GM04503 (cell line): ENCODE measurements at regions not wholly inside any gene's neighbourhood (a gene's known extent, or its start where the extent isn't known, plus 50 kb on each side); places are given as distances from the start of the nearest gene placed in this dataset.
"Not testable (repeated sequence)": the region's sequence is repeated elsewhere in the genome, so short reads cannot be mapped to it uniquely, and the experiment has no call there.

Experiments used
- DNase-seq: peaks from one replicate; pipeline ENCODE4 v3.0.0-alpha.2; 2012; ENCODE audit warnings: low read depth

DNA sequence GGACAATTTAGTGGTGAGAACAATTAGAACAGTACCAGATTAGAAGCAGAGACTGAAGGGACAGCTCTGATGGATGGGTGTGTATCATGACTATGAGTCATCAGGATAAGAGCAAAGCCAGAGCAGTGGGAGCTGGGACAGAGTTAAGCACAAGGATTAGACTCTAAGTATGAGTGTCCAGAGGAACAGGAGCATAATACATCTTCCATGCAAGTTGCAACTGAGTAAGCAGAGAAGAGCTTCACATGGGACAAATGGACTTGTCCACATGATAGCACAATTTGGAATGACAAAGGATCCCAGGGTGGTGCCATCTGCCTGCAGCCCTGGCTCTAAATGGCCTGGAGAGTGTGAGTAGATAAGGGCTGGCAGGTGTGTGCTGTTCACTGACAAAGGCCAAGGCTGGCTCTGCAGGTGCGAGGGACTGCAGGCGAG, 226.4 kb upstream of the CAND1 start:
- no peak for DNase-seq

DNA sequence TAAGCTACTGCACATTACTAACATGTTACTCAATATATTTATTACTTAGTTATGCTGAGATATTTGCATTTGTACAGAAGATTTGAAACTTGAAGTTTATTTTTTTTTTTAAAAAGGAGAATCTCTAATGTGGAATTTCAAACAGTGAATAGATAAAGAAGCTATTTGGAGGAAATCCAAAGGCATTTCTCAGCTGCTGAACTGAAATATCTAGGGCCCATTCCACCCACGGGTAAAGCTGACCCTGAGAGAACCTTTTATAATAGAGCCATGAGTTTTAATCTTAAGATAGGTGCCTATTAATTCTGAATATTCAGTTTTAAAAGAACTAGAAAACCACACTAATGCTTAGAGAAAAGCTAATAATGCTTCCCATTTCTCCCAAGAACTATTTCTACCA, 225.4 kb upstream of the CAND1 start:
- DNase-seq: no peak

DNA sequence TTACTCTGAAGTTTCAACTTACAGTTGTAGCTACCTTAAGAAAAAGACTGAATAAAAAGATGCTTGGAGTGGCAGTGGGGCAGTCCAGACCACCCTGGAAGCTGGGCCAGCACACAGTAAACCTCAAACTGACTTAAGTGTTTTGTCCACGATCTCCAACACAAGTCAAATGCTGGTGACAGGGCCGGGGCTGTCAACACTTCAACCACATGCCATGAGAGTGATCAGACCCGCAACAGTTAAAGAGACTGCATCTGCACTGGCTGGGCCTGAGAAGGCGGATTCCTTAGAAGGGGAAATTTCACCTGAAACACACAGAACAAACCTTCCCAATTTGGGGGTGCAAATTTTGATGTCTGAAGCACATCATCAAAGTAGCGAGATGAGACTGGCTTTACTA, 223.5 kb upstream of the CAND1 start:
- no peak for DNase-seq

DNA sequence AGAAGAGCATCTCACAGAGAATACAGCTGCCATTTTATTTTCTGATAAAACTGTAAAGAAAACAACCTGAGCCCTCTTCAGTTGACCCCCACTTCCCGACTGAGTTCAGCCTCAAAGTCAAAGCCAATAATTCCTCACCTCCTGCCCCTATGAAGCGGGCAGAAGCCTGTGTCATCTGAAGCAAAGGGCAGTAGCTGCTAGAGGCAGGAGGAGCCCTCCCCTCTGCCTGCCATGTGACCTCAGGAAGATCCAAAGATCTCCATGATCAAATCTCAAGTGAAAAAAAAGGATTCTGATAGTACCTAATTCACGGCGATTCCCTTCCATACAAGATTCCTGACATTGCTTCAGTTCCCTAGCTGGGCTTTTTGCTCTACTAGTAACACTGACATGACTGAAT, 223.1 kb upstream of the CAND1 start:
- DNase-seq: no peak

DNA sequence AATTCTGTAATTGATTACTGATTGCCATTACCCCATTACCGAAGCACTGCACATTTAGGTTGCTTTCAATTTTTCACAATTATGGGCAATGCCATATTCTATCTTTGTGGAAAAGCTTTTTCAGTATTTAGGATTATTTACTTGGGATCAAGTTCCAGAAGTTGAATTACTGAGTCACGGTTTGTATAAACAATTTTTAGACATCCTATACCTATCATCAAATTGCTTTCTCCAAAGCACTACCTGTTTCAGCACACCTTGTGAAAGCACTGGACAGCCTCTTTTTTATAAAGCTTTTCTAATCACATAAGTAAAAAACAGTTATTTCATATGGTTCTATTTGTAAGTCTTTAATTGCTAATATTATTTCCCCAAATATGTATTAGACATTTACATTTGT, 221.5 kb upstream of the CAND1 start:
- no peak for DNase-seq

DNA sequence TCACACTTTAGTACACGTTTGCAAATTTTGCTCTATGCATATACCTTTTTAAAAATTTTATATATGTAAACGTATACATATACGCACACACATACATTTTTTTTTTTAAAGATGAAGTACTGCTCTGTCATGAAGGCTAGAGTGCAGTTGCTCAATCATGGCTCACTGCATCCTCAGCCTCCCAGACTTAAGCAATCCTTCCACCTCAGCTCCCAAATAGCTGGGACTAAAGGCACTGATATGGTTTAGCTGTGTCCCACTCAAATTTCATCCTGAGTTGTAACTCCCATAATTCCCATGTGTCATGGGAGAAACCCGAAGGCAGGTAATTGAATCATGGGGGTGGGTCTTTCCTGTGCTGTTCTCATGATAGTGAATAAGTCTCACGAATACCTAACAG, 220.8 kb upstream of the CAND1 start:
- DNase-seq: no peak

DNA sequence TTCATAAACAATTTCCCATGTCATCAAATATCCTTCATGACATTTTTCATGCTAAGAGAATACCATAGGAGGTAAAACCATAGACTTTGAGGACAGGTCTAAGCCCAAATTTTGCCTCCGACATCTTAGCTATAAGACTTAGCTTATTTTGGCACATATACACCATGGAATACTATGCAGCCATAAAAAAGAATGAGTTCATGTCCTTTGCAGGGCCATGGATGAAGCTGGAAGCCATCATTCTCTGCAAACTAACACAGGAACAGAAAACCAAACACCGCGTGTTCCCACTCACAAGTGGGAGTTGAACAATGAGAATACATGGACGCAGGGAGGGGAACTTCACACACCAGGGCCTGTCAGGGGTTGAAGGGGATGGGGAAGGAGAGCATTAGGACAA, 220.0 kb upstream of the CAND1 start:
- DNase-seq: not testable (repeated sequence)

DNA sequence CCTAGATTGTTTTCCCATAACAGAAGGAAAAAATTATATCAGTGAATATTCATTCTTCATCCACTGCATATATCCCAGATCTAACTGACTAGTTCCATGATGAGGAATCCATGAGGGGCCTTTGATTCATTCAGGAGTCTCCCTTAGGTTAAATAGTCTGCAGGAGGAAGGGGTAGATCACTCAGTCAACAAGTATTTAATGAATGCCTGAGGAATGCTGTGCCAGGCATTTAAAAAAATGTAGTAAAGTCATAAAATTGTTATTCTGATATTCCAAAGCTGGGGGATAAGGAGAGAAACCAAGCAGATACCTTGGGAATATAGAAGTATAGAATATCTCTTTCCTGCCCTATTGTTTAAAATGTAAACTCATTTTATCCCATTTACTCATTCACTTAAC, 216.2 kb upstream of the CAND1 start:
- DNase-seq: no peak

DNA sequence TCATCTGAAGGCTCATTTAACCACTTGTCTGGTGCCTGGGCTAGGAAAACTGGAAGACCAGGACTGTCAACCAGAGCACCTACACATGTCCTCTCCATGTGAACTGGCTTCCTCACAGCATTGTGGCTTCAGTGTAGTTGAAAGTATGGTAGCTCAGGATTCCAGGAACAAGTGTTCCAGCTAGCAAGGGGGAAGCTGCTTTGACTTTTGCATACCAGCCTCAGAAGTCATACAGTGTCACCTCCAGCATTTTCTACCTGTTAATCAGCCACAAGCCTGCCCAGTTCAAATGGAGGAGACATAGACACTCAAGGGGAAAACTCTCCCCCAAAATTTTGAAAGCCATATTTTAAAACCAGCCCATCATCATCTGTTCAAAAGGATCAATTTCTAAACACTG, 212.8 kb upstream of the CAND1 start:
- DNase-seq: no peak

DNA sequence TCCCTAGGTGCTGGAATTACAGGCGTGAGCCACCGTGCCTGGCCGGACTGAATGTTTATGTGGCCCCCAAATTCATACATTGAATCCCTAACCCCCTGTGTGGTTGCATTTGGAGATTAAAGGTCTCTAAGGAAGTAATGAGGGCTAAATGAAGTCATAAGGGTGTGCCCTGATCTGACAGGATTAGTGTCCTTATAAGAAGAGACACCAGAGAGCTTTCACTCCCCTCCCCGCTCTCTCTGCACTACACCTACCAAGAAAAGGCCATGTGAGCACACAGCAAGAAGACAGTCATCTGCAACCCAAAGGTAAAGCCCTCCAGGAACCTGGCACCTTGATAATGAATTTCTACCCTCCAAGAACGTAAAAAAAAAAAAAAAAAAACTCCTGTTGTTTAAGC, 212.1 kb upstream of the CAND1 start:
- no peak for DNase-seq

DNA sequence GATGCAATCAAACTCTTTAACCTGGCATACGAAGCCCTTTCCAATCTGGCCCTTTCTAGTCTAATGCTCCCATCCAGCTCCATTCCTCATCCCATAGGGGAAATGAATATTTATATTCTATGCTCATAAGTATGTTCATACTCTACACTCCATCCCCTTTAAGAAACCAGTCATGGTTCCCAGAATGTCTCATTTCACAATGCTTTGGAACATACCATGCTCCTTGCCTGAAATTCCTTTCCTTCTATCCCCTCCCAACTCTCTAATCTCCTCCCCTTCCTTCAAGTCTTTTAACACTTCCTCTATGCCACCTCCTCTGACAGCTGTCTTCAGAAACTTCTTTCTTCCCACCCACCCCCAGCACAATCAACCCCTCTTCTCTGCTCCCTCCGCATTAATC, 207.0 kb upstream of the CAND1 start:
- no peak for DNase-seq

DNA sequence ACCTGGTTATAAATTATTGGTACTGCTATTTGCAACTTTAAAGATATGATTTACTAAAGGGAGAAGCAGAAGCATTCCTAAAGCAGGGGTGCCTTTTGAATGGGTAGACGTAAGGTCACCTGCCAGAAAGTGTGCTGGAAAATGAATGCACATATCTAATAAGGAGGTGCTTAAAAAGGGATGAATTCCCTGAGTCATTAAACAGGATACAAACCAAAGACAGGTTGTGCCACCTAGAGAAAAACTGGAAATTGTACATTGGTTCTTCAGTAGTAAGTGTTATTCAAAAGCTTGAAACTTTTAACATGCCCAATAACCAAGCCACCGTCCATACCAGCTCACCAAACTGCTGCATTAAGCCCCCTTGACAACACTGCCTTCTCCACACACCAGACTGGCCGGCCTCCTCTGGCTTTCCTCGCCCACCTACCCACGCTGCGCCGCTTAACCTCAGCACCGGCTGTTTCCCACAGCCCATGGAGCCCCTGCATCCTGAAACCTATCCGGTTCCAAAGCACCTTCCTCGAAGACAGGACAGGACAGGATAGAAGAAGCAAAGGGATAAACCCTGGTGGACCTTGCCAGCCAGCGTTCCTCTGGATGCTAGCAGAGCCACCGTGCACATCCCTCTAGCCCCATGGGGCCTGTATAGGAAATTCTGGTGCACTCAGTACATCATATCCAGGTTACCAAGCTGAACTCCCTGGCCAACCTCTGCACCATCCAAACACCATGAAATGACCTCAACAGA, 201.5 kb upstream of the CAND1 start:
- DNase-seq: no peak

DNA sequence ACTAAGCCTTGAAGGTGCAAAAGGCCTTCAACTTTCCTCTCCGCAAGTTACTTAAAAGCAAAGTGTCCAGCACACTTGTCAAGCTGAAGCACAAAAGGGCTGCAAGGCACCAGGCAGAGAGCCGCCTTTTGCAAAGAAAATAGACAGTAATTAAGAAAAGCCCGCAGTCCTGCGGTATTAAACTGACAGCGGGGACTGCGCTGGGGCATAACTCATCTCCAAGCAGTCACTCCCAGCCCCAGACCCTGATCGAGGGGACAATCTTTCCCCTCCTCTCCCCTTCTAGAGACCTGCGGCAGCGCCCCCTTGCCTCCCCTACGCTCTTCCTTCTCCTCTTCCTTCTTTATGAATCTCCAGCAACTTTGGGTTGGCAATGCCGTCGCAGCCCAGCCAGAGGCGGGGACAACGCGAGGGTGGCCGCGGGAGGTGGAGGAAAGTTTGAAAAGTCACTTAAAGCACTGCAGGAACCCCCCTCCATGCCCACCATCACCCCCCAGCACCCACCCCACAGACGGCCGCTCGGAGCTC, 200.9 kb upstream of the CAND1 start:
- DNase-seq: no peak

DNA sequence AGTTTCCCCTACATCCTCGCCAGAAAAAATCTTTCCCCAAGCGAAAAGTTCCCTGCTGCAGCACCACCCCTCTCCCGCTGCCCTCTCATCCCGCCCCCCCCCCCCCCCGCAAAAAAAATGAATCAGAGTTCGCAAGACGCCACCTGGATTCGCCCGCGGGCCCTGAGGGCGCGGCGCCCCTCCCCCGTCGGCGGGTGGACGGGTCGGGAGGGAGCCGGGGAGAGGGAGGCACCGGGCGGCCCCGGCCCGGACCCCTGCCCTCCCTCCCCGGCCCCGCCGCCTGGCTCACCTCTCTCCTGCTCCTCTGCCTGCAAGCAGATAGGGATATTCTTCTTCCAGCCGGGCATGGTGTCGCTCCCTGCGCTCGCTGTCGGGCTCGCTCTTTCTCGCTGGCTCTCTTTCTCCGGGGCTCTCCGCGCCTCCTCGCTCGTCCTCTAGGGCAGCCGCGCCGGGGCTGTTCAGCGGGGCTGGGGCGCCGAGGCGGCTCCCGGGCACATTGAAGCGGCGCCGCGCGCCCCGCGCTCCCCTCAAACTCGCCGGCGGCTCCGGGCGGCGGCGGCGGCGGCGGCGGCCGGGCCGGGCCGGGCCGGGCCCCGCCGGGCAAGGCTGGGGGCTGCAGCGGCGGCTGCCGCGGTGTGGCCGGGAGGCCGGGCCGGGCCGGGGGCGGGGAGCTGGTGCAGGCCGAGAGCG, 200.3 kb upstream of the CAND1 start:
- DNase-seq: no peak

DNA sequence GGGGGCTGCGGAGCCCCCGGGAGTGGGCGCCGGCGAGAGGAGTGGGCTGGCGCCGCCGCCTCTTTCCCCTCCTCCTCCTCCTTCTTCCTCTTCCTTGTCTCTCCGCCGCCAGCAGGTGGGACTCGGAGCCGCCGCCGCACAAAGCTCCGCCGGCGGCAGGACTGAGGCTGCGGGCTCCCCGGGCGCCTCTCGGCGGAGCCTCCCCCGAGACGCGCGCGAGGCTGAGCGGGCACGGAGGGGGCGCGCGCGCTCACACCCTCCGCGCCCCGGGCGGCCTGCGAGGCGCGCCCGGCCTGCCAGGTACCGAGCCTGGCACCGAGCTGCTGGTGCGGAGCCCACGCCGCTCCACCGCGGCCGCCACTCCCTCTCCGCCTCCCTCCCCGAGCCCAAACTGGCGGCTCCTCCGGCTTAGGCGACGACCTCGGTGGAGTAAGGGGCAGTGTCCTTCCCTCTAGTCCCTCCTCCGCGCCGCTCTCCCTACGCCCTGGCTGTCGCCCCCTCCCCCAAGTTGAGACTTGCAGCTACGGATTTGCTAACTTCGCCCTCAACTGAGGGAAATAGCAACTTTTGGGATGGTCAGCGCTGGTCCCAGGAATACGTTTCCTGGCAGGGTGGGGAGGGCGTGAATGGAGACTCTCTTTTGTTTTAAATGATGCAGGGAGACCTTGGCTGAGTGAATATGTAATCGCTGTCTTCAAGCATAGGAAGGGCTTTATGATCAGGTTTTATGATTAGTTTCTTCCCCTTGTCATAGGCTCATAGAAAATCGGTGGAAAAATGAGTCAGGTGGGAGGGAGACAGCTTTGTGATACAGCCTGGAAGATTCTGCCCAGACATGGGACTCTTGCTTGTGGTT, 199.5 kb upstream of the CAND1 start:
- DNase-seq: no peak

DNA sequence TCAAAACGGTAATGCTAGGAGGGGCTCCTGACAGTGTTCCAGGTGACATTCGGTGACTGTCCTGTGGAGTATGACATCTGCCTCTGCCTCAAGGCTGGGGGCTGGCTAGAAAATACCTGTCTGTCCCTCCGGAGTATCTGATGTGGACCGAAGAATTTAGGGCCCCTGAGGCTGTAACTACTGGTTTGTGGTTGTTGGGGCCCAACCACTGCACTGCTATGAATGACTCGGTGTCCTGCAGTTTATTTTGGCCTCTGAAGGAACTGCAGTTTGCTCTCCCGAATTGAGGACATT, 198.9 kb upstream of the CAND1 start:
- no peak for DNase-seq

DNA sequence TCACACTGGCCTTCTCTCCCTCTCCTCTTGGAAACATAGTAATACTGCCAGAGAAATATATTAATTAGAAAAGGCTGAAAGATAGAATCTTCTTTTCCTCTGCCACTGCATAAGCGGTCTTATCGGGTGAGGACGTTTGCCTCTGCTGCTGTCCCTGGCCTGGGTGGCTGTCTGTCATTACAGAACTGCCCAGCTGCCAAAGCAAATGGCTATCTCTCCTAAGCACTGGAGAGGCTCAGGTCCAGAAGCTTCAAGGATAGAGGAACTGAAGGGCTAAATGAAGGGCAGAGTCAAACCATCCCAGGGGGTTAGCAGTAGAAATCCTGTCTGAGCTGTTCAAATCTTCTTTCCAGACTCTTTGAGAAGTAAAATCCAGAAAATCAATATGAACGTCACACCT, 198.6 kb upstream of the CAND1 start:
- DNase-seq: no peak

DNA sequence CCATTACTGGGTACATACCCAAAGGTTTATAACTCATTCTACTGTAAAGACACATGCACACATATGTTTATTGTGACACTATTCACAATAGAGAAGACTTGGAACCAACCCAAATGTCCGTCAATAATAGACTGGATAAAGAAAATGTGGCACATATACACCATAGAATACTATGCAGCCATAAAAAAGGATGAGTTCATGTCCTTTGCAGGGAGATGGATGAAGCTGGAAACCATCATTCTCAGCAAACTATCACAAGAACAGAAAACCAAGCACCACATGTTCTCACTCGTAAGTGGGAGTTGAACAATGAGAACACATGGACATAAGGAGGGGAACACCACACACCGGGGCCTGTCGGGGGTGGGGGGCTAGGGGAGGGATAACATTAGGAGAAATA, 196.9 kb upstream of the CAND1 start:
- not testable (repeated sequence) for DNase-seq

DNA sequence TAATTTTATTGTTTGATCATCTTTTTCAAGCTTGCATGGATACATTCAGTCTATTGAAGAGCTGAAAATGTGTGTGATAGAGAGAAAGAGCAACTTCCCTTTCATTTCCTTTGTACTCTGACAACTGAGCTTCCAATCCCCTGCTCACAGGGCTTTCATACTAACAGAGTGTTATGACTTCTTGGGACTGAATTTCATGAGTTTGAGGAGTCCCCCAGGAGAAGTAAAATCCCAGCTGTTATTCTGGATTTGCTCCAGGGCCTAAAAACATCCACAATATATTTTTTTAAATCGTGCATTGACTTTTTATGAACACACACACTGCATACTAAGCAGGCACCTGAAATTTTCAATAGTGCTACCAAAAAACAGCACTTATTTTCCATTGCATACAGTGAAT, 195.8 kb upstream of the CAND1 start:
- DNase-seq: no peak

DNA sequence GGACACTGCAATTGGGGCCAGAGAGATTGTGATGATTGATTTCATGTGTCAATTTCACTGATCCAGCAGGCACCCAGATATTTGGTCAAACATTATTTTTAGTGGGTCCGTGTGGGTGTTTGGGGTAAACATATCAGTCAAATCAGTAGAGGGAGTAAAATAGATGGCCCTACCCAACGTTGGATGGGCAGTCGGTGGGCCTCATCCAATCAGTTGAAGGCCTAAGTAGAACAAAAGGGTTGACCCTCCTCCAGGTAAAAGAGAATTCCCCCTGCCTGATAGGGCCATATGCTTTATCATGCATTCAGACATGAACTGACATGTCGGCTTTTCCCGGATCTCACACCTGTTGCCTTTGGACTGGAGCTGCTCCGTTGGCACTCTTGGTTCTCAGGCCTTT, 195.1 kb upstream of the CAND1 start:
- DNase-seq: no peak

DNA sequence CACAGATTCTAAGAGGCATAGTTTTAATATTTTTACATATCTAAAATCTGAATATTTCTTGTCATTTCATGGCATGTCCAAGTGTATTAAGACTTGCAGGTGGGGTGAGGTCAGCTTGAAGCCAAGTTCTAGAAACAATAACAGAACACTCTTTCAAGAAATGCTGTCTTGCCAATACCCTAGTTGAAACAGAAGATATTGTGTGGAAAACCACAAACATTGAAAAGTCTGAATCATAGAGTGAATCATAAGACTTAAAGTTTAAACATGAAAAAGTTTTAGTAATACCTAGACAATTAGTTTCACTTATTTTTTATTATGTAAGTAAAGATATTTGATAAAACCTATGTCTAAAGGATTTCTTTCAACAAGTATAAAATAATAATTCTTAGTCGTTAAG, 191.5 kb upstream of the CAND1 start:
- DNase-seq: no peak

DNA sequence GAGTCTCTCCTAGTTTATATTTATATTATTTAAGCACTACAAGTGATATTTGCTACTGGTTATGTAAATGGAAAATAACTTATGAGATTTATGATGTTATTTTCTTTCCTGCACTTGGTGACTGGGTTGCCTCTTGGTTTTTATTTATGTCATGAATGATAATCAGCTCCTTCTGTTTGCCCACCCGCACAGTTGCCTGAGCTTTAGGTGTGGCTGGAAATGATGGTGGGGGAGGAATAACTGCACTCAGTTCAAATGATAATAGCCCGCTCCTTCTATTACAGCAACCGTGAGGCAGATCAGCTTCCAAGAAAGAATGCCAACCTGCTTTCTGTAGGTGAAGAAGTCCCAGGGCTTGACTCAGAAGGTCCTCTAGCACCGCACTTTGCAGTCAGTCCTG, 190.2 kb upstream of the CAND1 start:
- no peak for DNase-seq

DNA sequence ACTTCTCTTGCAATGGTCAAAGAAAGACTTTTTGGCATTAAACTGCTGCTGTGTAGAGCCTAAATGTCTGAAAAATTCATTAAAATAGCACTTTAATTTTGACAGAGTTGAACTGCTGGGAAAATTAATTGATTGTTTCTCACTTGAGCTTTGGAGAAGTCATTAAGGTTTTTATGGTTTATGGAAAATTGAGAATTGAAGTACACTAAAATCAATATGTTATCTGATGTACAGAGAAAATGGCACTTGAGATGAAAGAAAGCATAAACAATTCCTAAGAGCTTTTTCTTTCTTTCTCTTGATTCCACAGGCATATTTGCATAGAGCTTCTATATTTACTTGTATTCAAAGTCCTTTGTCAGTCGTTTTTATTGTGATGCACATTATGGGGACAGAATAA, 188.5 kb upstream of the CAND1 start:
- DNase-seq: no peak
